Natural killer cell (primary cell): ENCODE measurements at regions not wholly inside any gene's neighbourhood (a gene's known extent, or its start where the extent isn't known, plus 50 kb on each side); places are given as distances from the start of the nearest gene placed in this dataset.

Experiments
- ATAC-seq, 3 donors: fragments of 150-1000 bp in 2 of 3; fragments of 200-7000 bp in 1 of 3; cut with Tn5 transposase; 1 replicate in 1 of 3; 2 replicates in 2 of 3; pipeline ENCODE4 v1.10.0; 2021; ENCODE audit warnings: mild to moderate bottlenecking in 2 of 3, moderate library complexity in 2 of 3
- DNase-seq, 2 donors: peaks; one replicate each; pipeline versions ENCODE4 v3.0.0 to v3.0.0-alpha.2; 2013 to 2021; ENCODE audit warnings: mixed read lengths in 1 of 2
- H3K27ac ChIP-seq: one replicate; pipeline ENCODE4 v1.5.1; 2013; ENCODE audit warnings: mild to moderate bottlenecking, low read length
- H3K27me3 ChIP-seq: one replicate; pipeline ENCODE4 v1.6.1; 2013; ENCODE audit warnings: low read length; ENCODE audit not compliant: control insufficient read depth, insufficient read depth
- H3K36me3 ChIP-seq: one replicate; pipeline ENCODE4 v1.6.1; 2013; ENCODE audit warnings: low read length; ENCODE audit not compliant: control insufficient read depth, insufficient read depth
- H3K4me1 ChIP-seq: one replicate; pipeline ENCODE4 v1.6.1; 2013; ENCODE audit warnings: low read length; ENCODE audit not compliant: control insufficient read depth, insufficient read depth
- H3K4me3 ChIP-seq: one replicate; pipeline ENCODE4 v1.5.1; 2013; ENCODE audit warnings: low read length
- H3K9me3 ChIP-seq: one replicate; pipeline ENCODE4 v1.6.1; 2013; ENCODE audit warnings: low read length; ENCODE audit not compliant: control insufficient read depth, insufficient read depth
- H3K27ac Mint-ChIP-seq, 2 donors: one replicate each; pipeline ENCODE4 v1.8.0; 2022; ENCODE audit warnings: mild to moderate bottlenecking in 2 of 2, mixed read lengths in 2 of 2, moderate library complexity in 1 of 2
- H3K27me3 Mint-ChIP-seq, 2 donors: one replicate each; pipeline ENCODE4 v1.8.0; 2022; ENCODE audit warnings: low read depth in 2 of 2, mixed read lengths in 2 of 2
- H3K36me3 Mint-ChIP-seq: one replicate; pipeline ENCODE4 v1.8.0; 2022; ENCODE audit warnings: mixed read lengths
- H3K4me1 Mint-ChIP-seq, 2 donors: one replicate each; pipeline ENCODE4 v1.8.0; 2022; ENCODE audit warnings: mixed read lengths in 2 of 2
- H3K4me3 Mint-ChIP-seq: one replicate; pipeline ENCODE4 v1.8.0; 2022; ENCODE audit warnings: mild to moderate bottlenecking, moderate library complexity, mixed read lengths
- H3K9me3 Mint-ChIP-seq, 2 donors: one replicate each; pipeline ENCODE4 v1.8.0; 2022; ENCODE audit warnings: mixed read lengths in 2 of 2
- CTCF ChIP-seq: fragments of 200-600 bp; IDR thresholded peaks from one replicate; pipeline ENCODE4 v1.8.0; 2022; ENCODE audit warnings: antibody characterized with exemption
- WGBS: methylation state at CpG from one replicate; pipeline ENCODE4 v1.1.7; 2013; ENCODE audit warnings: missing lambda C conversion rate; ENCODE audit not compliant: insufficient coverage; 5-methylcytosine and 5-hydroxymethylcytosine counted together
- intact Hi-C: fragments of 100-400 bp; cut with micrococcal nuclease; formaldehyde crosslinking; loops from one replicate; pipeline ENCODE4 v1.14.2; 2022

GRCh38 chr5:90168399-90168798, 241.2 kb downstream of the CETN3 start:
- H3K9me3 Mint-ChIP-seq: peaks cover 0 to 3% of the 10 kb centered on the region in 2 donors

GRCh38 chr5:90166816-90167215, 242.7 kb downstream of the CETN3 start:
- DNase-seq: no peak
- H3K27ac ChIP-seq: no peak overlapping the region
- ATAC-seq: no peak
- H3K4me3 Mint-ChIP-seq: no peak overlapping the region
- no peak overlapping the region for H3K4me3 ChIP-seq
- H3K9me3 Mint-ChIP-seq: peaks cover 0 to 3% of the 10 kb centered on the region in 2 donors
- no peaks in the 10 kb centered on the region for H3K9me3 ChIP-seq
- no peaks in the 10 kb centered on the region for H3K36me3 ChIP-seq
- H3K27ac Mint-ChIP-seq: no peak overlapping the region
- H3K36me3 Mint-ChIP-seq: no peaks in the 10 kb centered on the region
- intact Hi-C loops: loop anchor here (10.0 kb wide), 1 partner anchor 1442 kb away; no protein-coding TSS in a partner anchor
- no peaks in the 10 kb centered on the region for H3K4me1 ChIP-seq
- peaks cover 0 to 5% of the 10 kb centered on the region in 2 donors for H3K27me3 Mint-ChIP-seq
- H3K27me3 ChIP-seq: no peaks in the 10 kb centered on the region
- H3K4me1 Mint-ChIP-seq: no peaks in the 10 kb centered on the region
- no peak for TF ChIP-seq CTCF

More at GRCh38 chr5:90168399-90168798, 241.2 kb downstream of the CETN3 start:
- 54% methylated on average over 2 of the region's 2 CpGs for WGBS
- no peaks in the 10 kb centered on the region for H3K27me3 ChIP-seq
- no peak for TF ChIP-seq CTCF
- H3K36me3 ChIP-seq: no peaks in the 10 kb centered on the region
- Mint-ChIP-seq H3K4me1 (no peaks in the 10 kb centered on the region), H3K27ac (no peak overlapping the region), H3K36me3 (no peaks in the 10 kb centered on the region), H3K4me3 (no peak overlapping the region), H3K27me3 (peaks cover 0 to 5% of the 10 kb centered on the region in 2 donors)
- H3K4me1 ChIP-seq: no peaks in the 10 kb centered on the region
- H3K9me3 ChIP-seq: no peaks in the 10 kb centered on the region
- no peak overlapping the region for H3K27ac ChIP-seq
- DNase-seq (no peak), ATAC-seq (no peak)
- no peak overlapping the region for H3K4me3 ChIP-seq
- intact Hi-C loops: loop anchor here (10.0 kb wide), 1 partner anchor 1444 kb away; no protein-coding TSS in a partner anchor

- Histone ChIP-seq H3K9me3 (no peaks in the 10 kb centered on the region), H3K27ac (no peak overlapping the region), H3K4me1 (no peaks in the 10 kb centered on the region), H3K36me3 (no peaks in the 10 kb centered on the region), H3K4me3 (no peak overlapping the region), H3K27me3 (no peaks in the 10 kb centered on the region)
- peaks cover 0 to 5% of the 10 kb centered on the region in 2 donors for H3K27me3 Mint-ChIP-seq
- no peak for TF ChIP-seq CTCF
- H3K4me1 Mint-ChIP-seq: no peaks in the 10 kb centered on the region
- ATAC-seq (no peak), DNase-seq (no peak)
- intact Hi-C loops: loop anchor here (10.0 kb wide), 1 partner anchor 1438 kb away; no protein-coding TSS in a partner anchor
- H3K27ac Mint-ChIP-seq: no peak overlapping the region
- no peaks in the 10 kb centered on the region for H3K36me3 Mint-ChIP-seq
- no peak overlapping the region for H3K4me3 Mint-ChIP-seq
- 84% methylated on average over 4 of the region's 4 CpGs for WGBS
- peaks cover 0 to 3% of the 10 kb centered on the region in 2 donors for H3K9me3 Mint-ChIP-seq
Observed at GRCh38 chr5:90162324-90162723, 247.2 kb downstream of the CETN3 start.

- Histone ChIP-seq H3K27me3 (no peaks in the 10 kb centered on the region), H3K36me3 (no peaks in the 10 kb centered on the region), H3K4me3 (no peak overlapping the region), H3K4me1 (no peaks in the 10 kb centered on the region), H3K9me3 (no peaks in the 10 kb centered on the region), H3K27ac (no peak overlapping the region)
- Mint-ChIP-seq H3K27me3 (peaks cover 0 to 5% of the 10 kb centered on the region in 2 donors), H3K36me3 (no peaks in the 10 kb centered on the region), H3K4me1 (no peaks in the 10 kb centered on the region), H3K27ac (no peak overlapping the region), H3K9me3 (peaks cover 0 to 2% of the 10 kb centered on the region in 2 donors), H3K4me3 (no peak overlapping the region)
- 42% methylated on average over 4 of the region's 4 CpGs for WGBS
- intact Hi-C loops: loop anchor here (10.0 kb wide), 1 partner anchor 1437 kb away; no protein-coding TSS in a partner anchor
- ATAC-seq: no peak
- no peak for DNase-seq
- no peak for TF ChIP-seq CTCF
Observed at GRCh38 chr5:90161414-90161813, 248.1 kb downstream of the CETN3 start.
